Adrenal gland (tissue), 9 donors: ENCODE measurements at regions not wholly inside any gene's neighbourhood (a gene's known extent, or its start where the extent isn't known, plus 50 kb on each side); places are given as distances from the start of the nearest gene placed in this dataset.

ENCODE experiments used
- DNase-seq, 7 donors: peaks; one replicate each; pipeline ENCODE4 v3.0.0-alpha.2; 2019 to 2020
- H3K27ac ChIP-seq, 5 donors: fragments of 200-600 bp; sonication (generic) in 4 of 5; 1 replicate in 3 of 5; 2 replicates in 2 of 5; pipeline versions ENCODE4 v1.5.1 to v1.8.0; 2016 to 2020; ENCODE audit warnings: mild to moderate bottlenecking in 1 of 5
- H3K27me3 ChIP-seq: fragments of 200-600 bp; 2 replicates; pipeline ENCODE4 v1.8.0; 2021
- H3K36me3 ChIP-seq, 2 donors: fragments of 200-600 bp; replicated peaks in 1 of 2; 1 replicate in 1 of 2; 2 replicates in 1 of 2; pipeline versions ENCODE4 v1.5.1 to v1.8.0; 2018 to 2022
- H3K4me1 ChIP-seq, 2 donors: fragments of 200-600 bp; replicated peaks in 1 of 2; 1 replicate in 1 of 2; 2 replicates in 1 of 2; pipeline versions ENCODE4 v1.5.1 to v1.8.0; 2018 to 2021
- H3K4me3 ChIP-seq, 4 donors: fragments of 200-600 bp; sonication (generic) in 3 of 4; one replicate each; pipeline ENCODE4 v1.5.1; 2016 to 2018
- H3K9me3 ChIP-seq, 3 donors: fragments of 200-600 bp; sonication (generic) in 1 of 3; replicated peaks in 1 of 3; 1 replicate in 2 of 3; 2 replicates in 1 of 3; pipeline versions ENCODE4 v1.5.1 to v1.8.0; 2016 to 2021
- CTCF ChIP-seq, 6 experiments: fragments of 450-650 bp in 4 of 6; fragments of 200-600 bp in 2 of 6; sonication (generic) in 1 of 6; IDR thresholded peaks; 1 replicate in 5 of 6; 2 replicates in 1 of 6; pipeline versions ENCODE4 v1.5.1 to v1.8.0; 2016 to 2021; ENCODE audit warnings: antibody characterized with exemption in 6 of 6, mild to moderate bottlenecking in 2 of 6, moderate library complexity in 1 of 6
- POLR2A ChIP-seq, 2 donors: fragments of 450-650 bp; IDR thresholded peaks; one replicate each; pipeline ENCODE4 v1.6.1; 2017; ENCODE audit warnings: antibody characterized with exemption in 2 of 2, mild to moderate bottlenecking in 2 of 2, moderate library complexity in 1 of 2
- WGBS, 4 donors: extraction: QIAGEN DNeasy Blood & Tissue Kit in 2 of 4; methylation state at CpG; one replicate each; pipeline versions ENCODE4 v1.1.5 to v1.1.7; 2013 to 2017; 5-methylcytosine and 5-hydroxymethylcytosine counted together
- intact Hi-C, 2 donors: fragments of 100-400 bp; cut with DNase I; formaldehyde crosslinking; loops; one replicate each; pipeline versions ENCODE4 v1.14.1 to v1.15.0; 2022 to 2023
- donor health status: healthy with polysubstance abuse.
- donor health status: Bipolar disorder and iron deficiency.
- donor health status: DM: yes; HTN: yes; CAD: no.
- donor health status: DM: no; HTN: no; CAD: no.
- donor health status: DM: no; HTN: no; CAD: no.

GRCh38 chrY:7957773-7958172 lies 1046.2 kb upstream of the AMELY start:
- intact Hi-C loops, result no loop called here

GRCh38 chrY:7951187-7951852 lies 1039.8 kb upstream of the AMELY start:
- DNase-seq, result no peak
- WGBS, 4 donors, result 17 to 77% methylated on average over 1 to 3 of the region's 3 CpGs; no CpG with 5 or more reads in 2 of the 4 donors
- TF ChIP-seq CTCF (IDR thresholded peaks at IDR 0.05), result no peak
- no peak for TF ChIP-seq POLR2A (IDR thresholded peaks at IDR 0.05)
- no peak overlapping the region for H3K4me3 ChIP-seq
- H3K27me3 ChIP-seq, result no peaks in the 10 kb centered on the region
- no peak overlapping the region for H3K27ac ChIP-seq
- H3K36me3 ChIP-seq, result no peaks in the 10 kb centered on the region
- no peaks in the 10 kb centered on the region for H3K4me1 ChIP-seq
- no peaks in the 10 kb centered on the region for H3K9me3 ChIP-seq
- intact Hi-C loops, result no loop called here

More at GRCh38 chrY:7957773-7958172, 1046.2 kb upstream of the AMELY start:
- H3K27me3 ChIP-seq, result no peaks in the 10 kb centered on the region
- no peaks in the 10 kb centered on the region for H3K36me3 ChIP-seq
- H3K4me1 ChIP-seq, result no peaks in the 10 kb centered on the region
- TF ChIP-seq CTCF (IDR thresholded peaks at IDR 0.05) (no peak), POLR2A (IDR thresholded peaks at IDR 0.05) (no peak)
- DNase-seq, result no peak
- H3K27ac ChIP-seq, result no peak overlapping the region
- H3K9me3 ChIP-seq, result no peaks in the 10 kb centered on the region
- 69 to 74% methylated on average over 4 of the region's 4 CpGs; no CpG with 5 or more reads in 2 of the 4 donors for WGBS, 4 donors
- no peak overlapping the region for H3K4me3 ChIP-seq

GRCh38 chrY:7944135-7944534 lies 1032.6 kb upstream of the AMELY start:
- H3K4me3 ChIP-seq, result no peak overlapping the region
- intact Hi-C loops, result no loop called here
- no peak for TF ChIP-seq CTCF (IDR thresholded peaks at IDR 0.05)
- TF ChIP-seq POLR2A (IDR thresholded peaks at IDR 0.05), result no peak
- WGBS, 4 donors, result 83% methylated on average over 1 of the region's 1 CpG; no CpG with 5 or more reads in 3 of the 4 donors
- H3K4me1 ChIP-seq, result no peaks in the 10 kb centered on the region
- H3K9me3 ChIP-seq, result no peaks in the 10 kb centered on the region
- H3K36me3 ChIP-seq, result no peaks in the 10 kb centered on the region
- H3K27ac ChIP-seq, result no peak overlapping the region
- H3K27me3 ChIP-seq, result no peaks in the 10 kb centered on the region
- DNase-seq, result no peak

DNA sequence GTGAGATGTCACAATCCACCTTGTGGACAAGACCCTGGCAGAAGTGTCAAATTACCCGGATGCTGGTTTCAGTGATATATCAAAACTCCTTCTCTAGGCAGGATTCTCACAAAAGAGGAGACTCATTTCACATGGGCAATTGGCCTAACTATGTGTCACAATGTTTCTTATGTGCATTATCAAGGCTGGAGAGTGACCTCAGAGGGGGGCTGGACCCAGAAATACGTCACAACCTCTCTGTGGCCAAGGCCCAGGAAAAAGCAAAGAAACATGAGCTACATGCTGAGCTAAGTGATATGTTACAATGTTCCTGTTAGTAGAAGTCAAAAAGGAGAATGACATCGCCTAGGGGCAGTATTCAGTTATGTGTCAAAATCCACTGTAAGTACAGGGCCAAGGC lies 1031.2 kb upstream of the AMELY start:
- Histone ChIP-seq H3K27me3 (no peaks in the 10 kb centered on the region), H3K27ac (no peak overlapping the region), H3K9me3 (no peaks in the 10 kb centered on the region), H3K36me3 (no peaks in the 10 kb centered on the region), H3K4me3 (no peak overlapping the region), H3K4me1 (no peaks in the 10 kb centered on the region)
- 61% methylated on average over 3 of the region's 3 CpGs; no CpG with 5 or more reads in 2 of the 4 donors for WGBS, 4 donors
- DNase-seq, result no peak
- intact Hi-C loops, result no loop called here
- TF ChIP-seq POLR2A (IDR thresholded peaks at IDR 0.05) (no peak), CTCF (IDR thresholded peaks at IDR 0.05) (no peak)
